ENCODE measurements at regions not wholly inside any gene's neighbourhood (a gene's known extent, or its start where the extent isn't known, plus 50 kb on each side); places are given as distances from the start of the nearest gene placed in this dataset.

GRCh38 chr17:77314601-77315000 is 173.8 kb downstream of the SEC14L1 start:
- Histone ChIP-seq H3K27me3 (no peaks in the 10 kb centered on the region), H3K27ac (peak overlapping the region in 1 of 2 donors; percentile 6), H3K4me3 (no peak overlapping the region), H3K4me1 (peaks cover 0 to 18% of the 10 kb centered on the region in 2 donors), H3K36me3 (no peaks in the 10 kb centered on the region), H3K9me3 (no peaks in the 10 kb centered on the region)
- intact Hi-C loops (cut with DNase I; ENCODE audit: low total_unique reads), result no loop called here
- TF ChIP-seq POLR2A (IDR thresholded peaks at IDR 0.05) (no peak), CTCF (IDR thresholded peaks at IDR 0.05) (no peak)
- DNase-seq, result no peak

GRCh38 chr17:77315010-77315409 is 174.2 kb downstream of the SEC14L1 start:
- peak overlapping the region in 1 of 2 donors; percentile 6 for H3K27ac ChIP-seq
- TF ChIP-seq CTCF (IDR thresholded peaks at IDR 0.05) (no peak), POLR2A (IDR thresholded peaks at IDR 0.05) (no peak)
- H3K4me3 ChIP-seq, result no peak overlapping the region
- H3K36me3 ChIP-seq, result no peaks in the 10 kb centered on the region
- DNase-seq, result no peak
- H3K9me3 ChIP-seq, result no peaks in the 10 kb centered on the region
- H3K27me3 ChIP-seq, result no peaks in the 10 kb centered on the region
- intact Hi-C loops (cut with DNase I; ENCODE audit: low total_unique reads), result no loop called here
- H3K4me1 ChIP-seq, result peaks cover 0 to 18% of the 10 kb centered on the region in 2 donors

GRCh38 chr17:77315551-77316190 is 174.9 kb downstream of the SEC14L1 start:
- Histone ChIP-seq H3K27me3 (no peaks in the 10 kb centered on the region), H3K9me3 (no peaks in the 10 kb centered on the region), H3K4me3 (no peak overlapping the region), H3K36me3 (no peaks in the 10 kb centered on the region), H3K4me1 (peaks cover 0 to 18% of the 10 kb centered on the region in 2 donors), H3K27ac (peak overlapping the region; percentile 66 to 81)
- intact Hi-C loops (cut with DNase I; ENCODE audit: low total_unique reads), result no loop called here
- TF ChIP-seq CTCF (IDR thresholded peaks at IDR 0.05) (no peak), POLR2A (IDR thresholded peaks at IDR 0.05) (no peak)
- no peak for DNase-seq

- H3K4me3 ChIP-seq, result no peak overlapping the region
- DNase-seq, result peak; percentile 75 to 85
- intact Hi-C loops (cut with DNase I; ENCODE audit: low total_unique reads), result no loop called here
- TF ChIP-seq CTCF (IDR thresholded peaks at IDR 0.05) (no peak), POLR2A (IDR thresholded peaks at IDR 0.05) (no peak)
- H3K27me3 ChIP-seq, result no peaks in the 10 kb centered on the region
- H3K27ac ChIP-seq, result peak overlapping the region; percentile 66 to 81
- no peaks in the 10 kb centered on the region for H3K9me3 ChIP-seq
- peaks cover 0 to 18% of the 10 kb centered on the region in 2 donors for H3K4me1 ChIP-seq
- H3K36me3 ChIP-seq, result no peaks in the 10 kb centered on the region
Measured at GRCh38 chr17:77316191-77316641, 175.4 kb downstream of the SEC14L1 start.

- H3K27me3 ChIP-seq, result no peaks in the 10 kb centered on the region
- H3K9me3 ChIP-seq, result no peaks in the 10 kb centered on the region
- H3K4me1 ChIP-seq, result peaks cover 0 to 20% of the 10 kb centered on the region in 2 donors
- DNase-seq, result no peak
- H3K27ac ChIP-seq, result peak overlapping the region; percentile 66 to 81
- intact Hi-C loops (cut with DNase I; ENCODE audit: low total_unique reads), result no loop called here
- H3K36me3 ChIP-seq, result no peaks in the 10 kb centered on the region
- no peak overlapping the region for H3K4me3 ChIP-seq
- TF ChIP-seq CTCF (IDR thresholded peaks at IDR 0.05) (no peak), POLR2A (IDR thresholded peaks at IDR 0.05) (no peak)
Measured at GRCh38 chr17:77316651-77317050, 175.9 kb downstream of the SEC14L1 start.
